Fibroblast of the aortic adventitia (primary cell): ENCODE measurements at regions not wholly inside any gene's neighbourhood (a gene's known extent, or its start where the extent isn't known, plus 50 kb on each side); places are given as distances from the start of the nearest gene placed in this dataset.

Experiments
- DNase-seq: peaks from one replicate; pipeline ENCODE4 v3.0.0-alpha.2; 2010; ENCODE audit warnings: low read depth
- H3K4me3 ChIP-seq: 2 replicates; pipeline ENCODE4 v1.5.1; 2011; ENCODE audit warnings: low read depth, mild to moderate bottlenecking, control low read depth, low read length, moderate library complexity
- TF ChIP-seq, protein P1 (sequence below): IDR thresholded peaks from 2 replicates; pipeline ENCODE4 v1.5.1; 2011; ENCODE audit warnings: mild to moderate bottlenecking, low read length, control low read depth, inconsistent platforms; ENCODE audit not compliant: insufficient read depth

DNA sequence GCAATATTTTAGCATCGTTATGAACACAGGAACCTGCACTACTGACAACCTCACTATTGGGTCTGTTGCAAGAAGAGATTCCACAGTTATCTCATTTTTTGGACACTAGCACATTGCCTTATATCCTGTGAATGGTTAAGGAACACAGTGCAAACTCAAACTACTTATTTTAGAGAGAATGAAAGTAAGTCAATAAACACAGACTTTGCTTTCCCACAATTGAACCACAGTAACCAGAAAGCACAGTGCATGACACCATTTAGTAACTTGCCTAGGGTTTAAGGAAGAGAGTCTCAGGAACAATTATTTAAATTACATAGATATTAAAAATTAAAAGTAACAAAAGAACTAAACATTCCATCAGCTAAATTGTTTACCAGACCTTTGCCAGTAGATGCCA, 468.8 kb downstream of the ZWINT start:
- H3K4me3 ChIP-seq, result no peak overlapping the region
- no peak for DNase-seq
- TF ChIP-seq, protein P1, sequence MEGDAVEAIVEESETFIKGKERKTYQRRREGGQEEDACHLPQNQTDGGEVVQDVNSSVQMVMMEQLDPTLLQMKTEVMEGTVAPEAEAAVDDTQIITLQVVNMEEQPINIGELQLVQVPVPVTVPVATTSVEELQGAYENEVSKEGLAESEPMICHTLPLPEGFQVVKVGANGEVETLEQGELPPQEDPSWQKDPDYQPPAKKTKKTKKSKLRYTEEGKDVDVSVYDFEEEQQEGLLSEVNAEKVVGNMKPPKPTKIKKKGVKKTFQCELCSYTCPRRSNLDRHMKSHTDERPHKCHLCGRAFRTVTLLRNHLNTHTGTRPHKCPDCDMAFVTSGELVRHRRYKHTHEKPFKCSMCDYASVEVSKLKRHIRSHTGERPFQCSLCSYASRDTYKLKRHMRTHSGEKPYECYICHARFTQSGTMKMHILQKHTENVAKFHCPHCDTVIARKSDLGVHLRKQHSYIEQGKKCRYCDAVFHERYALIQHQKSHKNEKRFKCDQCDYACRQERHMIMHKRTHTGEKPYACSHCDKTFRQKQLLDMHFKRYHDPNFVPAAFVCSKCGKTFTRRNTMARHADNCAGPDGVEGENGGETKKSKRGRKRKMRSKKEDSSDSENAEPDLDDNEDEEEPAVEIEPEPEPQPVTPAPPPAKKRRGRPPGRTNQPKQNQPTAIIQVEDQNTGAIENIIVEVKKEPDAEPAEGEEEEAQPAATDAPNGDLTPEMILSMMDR, result no peak

GRCh38 chr10:55881588-55881987, 479.5 kb downstream of the ZWINT start:
- H3K4me3 ChIP-seq, result no peak overlapping the region
- TF ChIP-seq, protein P1, result no peak
- no peak for DNase-seq

GRCh38 chr10:55873485-55873884, 487.6 kb downstream of the ZWINT start:
- TF ChIP-seq, protein P1, result no peak
- no peak overlapping the region for H3K4me3 ChIP-seq
- no peak for DNase-seq

DNA sequence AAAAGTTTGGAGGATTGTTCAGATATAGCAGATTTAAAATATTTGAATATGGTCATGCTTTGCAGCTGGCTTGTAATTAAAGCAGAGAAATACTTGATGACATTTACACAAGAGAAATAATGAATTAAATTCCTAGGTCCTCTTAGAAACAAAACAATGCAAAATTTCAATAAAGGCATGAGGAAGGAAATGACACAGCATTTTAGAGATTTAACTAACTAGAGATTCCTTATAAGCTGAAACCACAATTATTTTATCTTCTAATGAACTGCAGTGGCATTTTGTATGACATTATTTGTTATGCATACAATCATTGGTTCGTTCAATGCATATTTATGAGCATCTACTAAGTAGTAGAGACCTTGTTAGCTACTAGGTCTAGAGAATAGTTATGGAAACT, 490.9 kb downstream of the ZWINT start:
- DNase-seq, result no peak
- TF ChIP-seq, protein P1, result no peak
- no peak overlapping the region for H3K4me3 ChIP-seq

DNA sequence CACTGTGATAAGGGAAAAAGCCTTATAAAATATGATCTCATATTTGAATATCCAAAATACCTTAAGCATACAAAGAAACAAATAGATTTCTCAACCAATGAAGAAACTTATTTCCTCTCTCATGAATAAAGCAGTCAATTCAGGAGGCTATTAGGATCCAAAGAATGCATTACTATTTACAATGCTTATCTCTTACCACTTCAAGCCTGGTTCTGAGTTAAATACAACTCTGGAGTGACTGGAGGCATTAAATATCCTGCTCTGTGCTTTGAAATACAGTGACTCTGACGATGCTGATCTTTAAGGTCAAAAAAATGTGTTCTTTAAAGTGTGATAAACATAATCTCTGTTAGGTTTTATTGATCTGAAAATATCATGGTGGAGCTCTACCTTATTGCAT, 493.2 kb downstream of the ZWINT start:
- no peak for DNase-seq

DNA sequence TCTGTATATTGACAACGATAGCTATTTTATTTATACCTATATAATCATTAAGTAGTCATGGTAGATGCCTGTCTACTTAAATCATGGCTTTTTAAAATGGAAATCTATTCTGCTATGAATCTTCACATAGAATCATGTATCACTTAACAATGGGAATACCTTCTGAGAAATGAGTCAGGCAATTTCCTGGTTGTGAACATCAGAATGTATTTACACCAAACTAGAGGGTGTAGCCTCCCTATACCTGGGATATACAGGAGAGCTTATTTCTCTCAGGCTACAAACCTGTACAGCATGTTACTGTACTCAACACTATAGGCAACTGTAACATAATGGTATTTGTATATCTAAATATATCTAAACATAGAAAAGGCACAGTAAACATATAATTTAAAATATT, 502.3 kb downstream of the ZWINT start:
- TF ChIP-seq, protein P1, result no peak
- H3K4me3 ChIP-seq, result no peak overlapping the region
- no peak for DNase-seq

More for the DNA sequence above, 493.2 kb downstream of the ZWINT start:
- TF ChIP-seq, protein P1, result no peak
- H3K4me3 ChIP-seq, result no peak overlapping the region

GRCh38 chr10:55852900-55853299, 508.2 kb downstream of the ZWINT start:
- H3K4me3 ChIP-seq, result no peak overlapping the region
- DNase-seq, result no peak
- TF ChIP-seq, protein P1, result no peak
